GM12875 (cell line): ENCODE measurements at regions not wholly inside any gene's neighbourhood (a gene's known extent, or its start where the extent isn't known, plus 50 kb on each side); places are given as distances from the start of the nearest gene placed in this dataset.
"Not testable (repeated sequence)": the region's sequence is repeated elsewhere in the genome, so short reads cannot be mapped to it uniquely, and the experiment has no call there.

ENCODE experiments used
- H3K4me3 ChIP-seq: one replicate; pipeline ENCODE4 v1.5.1; 2011; ENCODE audit warnings: low read depth, low read length, control low read depth
- TF ChIP-seq, protein P1 (sequence below): IDR thresholded peaks from 2 replicates; pipeline ENCODE4 v1.5.1; 2011; ENCODE audit warnings: low read depth, mild to moderate bottlenecking, control low read depth, inconsistent platforms, low read length, moderate library complexity, borderline replicate concordance; ENCODE audit not compliant: insufficient read depth

DNA sequence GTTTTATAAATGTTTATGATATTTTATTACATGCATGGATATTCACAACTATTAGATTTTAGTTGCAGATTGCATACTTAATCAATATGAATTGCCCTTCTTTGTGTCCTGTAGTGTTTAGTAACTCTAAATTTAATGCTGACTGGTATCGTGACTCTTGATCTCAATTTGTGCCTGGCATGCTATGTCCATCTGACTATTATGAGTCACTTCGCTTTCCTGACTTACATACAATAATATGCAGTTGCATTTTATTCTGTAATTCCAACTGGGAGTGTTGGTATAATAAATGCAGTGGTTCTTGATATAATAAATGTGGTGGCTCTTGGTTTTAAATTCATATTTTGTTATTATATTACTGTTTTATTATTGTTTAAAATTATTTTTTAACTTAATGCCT, 277.5 kb downstream of the LIG4 start:
- TF ChIP-seq, protein P1, sequence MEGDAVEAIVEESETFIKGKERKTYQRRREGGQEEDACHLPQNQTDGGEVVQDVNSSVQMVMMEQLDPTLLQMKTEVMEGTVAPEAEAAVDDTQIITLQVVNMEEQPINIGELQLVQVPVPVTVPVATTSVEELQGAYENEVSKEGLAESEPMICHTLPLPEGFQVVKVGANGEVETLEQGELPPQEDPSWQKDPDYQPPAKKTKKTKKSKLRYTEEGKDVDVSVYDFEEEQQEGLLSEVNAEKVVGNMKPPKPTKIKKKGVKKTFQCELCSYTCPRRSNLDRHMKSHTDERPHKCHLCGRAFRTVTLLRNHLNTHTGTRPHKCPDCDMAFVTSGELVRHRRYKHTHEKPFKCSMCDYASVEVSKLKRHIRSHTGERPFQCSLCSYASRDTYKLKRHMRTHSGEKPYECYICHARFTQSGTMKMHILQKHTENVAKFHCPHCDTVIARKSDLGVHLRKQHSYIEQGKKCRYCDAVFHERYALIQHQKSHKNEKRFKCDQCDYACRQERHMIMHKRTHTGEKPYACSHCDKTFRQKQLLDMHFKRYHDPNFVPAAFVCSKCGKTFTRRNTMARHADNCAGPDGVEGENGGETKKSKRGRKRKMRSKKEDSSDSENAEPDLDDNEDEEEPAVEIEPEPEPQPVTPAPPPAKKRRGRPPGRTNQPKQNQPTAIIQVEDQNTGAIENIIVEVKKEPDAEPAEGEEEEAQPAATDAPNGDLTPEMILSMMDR: no peak
- no peak overlapping the region for H3K4me3 ChIP-seq

DNA sequence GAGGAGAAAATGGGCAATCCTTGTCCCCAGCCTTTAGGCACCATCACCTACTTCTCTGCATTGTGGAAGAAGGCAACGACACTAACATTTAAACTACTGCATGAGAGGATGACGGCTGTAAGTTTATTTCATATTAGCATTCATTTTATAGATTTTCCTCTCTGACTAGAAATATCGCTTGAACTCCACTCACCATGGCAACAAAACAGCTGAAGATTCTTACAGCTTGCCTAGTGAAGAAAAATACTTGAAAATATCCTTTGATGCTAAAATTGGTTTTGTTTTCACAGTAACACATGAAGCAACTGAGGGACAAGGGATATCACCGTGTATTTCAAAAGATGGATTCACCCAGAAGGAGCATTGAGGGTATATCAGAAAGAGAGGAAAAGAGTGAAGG, 284.3 kb downstream of the LIG4 start:
- TF ChIP-seq, protein P1: no peak
- no peak overlapping the region for H3K4me3 ChIP-seq

- TF ChIP-seq, protein P1: no peak
- no peak overlapping the region for H3K4me3 ChIP-seq
These were observed 286.6 kb downstream of the LIG4 start for GRCh38 chr13:107928762-107929161.

- TF ChIP-seq, protein P1: no peak
- H3K4me3 ChIP-seq: no peak overlapping the region
These were observed 287.8 kb downstream of the LIG4 start for GRCh38 chr13:107927557-107927956.

- H3K4me3 ChIP-seq: not testable (repeated sequence)
These were observed 288.8 kb downstream of the LIG4 start for GRCh38 chr13:107926515-107926914.

- H3K4me3 ChIP-seq: not testable (repeated sequence)
These were observed 298.4 kb downstream of the LIG4 start for GRCh38 chr13:107916902-107917301.

DNA sequence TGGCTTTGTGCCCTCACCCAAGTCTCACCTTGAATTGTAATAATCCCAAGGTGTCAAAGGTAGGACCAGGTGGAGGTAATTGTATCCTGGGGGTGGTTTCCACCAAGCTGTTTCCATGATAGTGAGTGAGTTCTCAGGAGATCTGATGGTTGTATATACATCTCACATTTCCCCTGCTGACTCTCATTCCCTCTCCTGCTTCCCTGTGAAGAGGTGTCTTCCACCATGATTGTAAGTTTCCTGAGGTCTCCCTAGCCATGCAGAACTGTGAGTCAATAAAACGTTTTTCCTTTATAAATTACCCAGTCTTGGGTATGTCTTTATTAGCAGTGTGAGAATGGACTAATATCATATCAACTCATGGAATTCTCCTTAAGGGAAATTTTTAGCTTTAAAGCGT, 302.6 kb downstream of the LIG4 start:
- H3K4me3 ChIP-seq: no peak overlapping the region
- TF ChIP-seq, protein P1: no peak

GRCh38 chr13:107907065-107907805, 308.1 kb downstream of the LIG4 start:
- TF ChIP-seq, protein P1: no peak
- H3K4me3 ChIP-seq: no peak overlapping the region
